Urinary bladder (tissue), 3 donors: ENCODE measurements at regions not wholly inside any gene's neighbourhood (a gene's known extent, or its start where the extent isn't known, plus 50 kb on each side); places are given as distances from the start of the nearest gene placed in this dataset.
"Not testable (repeated sequence)": the region's sequence is repeated elsewhere in the genome, so short reads cannot be mapped to it uniquely, and the experiment has no call there.

Experiments used
- DNase-seq: peaks from one replicate; pipeline ENCODE4 v3.0.0-alpha.2; 2015; ENCODE audit errors: extremely low spot score
- H3K27ac ChIP-seq: one replicate; pipeline ENCODE4 v1.5.1; 2013; ENCODE audit warnings: low read depth, mild to moderate bottlenecking, moderate library complexity
- H3K36me3 ChIP-seq: one replicate; pipeline ENCODE4 v1.6.1; 2013; ENCODE audit warnings: mild to moderate bottlenecking, moderate library complexity; ENCODE audit not compliant: insufficient read depth
- H3K4me1 ChIP-seq: one replicate; pipeline ENCODE4 v1.6.1; 2013; ENCODE audit warnings: mild to moderate bottlenecking, moderate library complexity; ENCODE audit not compliant: insufficient read depth
- H3K4me3 ChIP-seq: one replicate; pipeline ENCODE4 v1.5.1; 2013; ENCODE audit warnings: low read depth, low read length
- WGBS: extraction: QIAGEN DNeasy Blood & Tissue Kit; methylation state at CpG from one replicate; pipeline ENCODE4 v1.1.7; 2013; 5-methylcytosine and 5-hydroxymethylcytosine counted together
- donor health status: healthy with polysubstance abuse.
- donor health status: healthy.

- WGBS = 68% methylated on average over 2 of the region's 2 CpGs
- no peaks in the 10 kb centered on the region for H3K36me3 ChIP-seq
- no peaks in the 10 kb centered on the region for H3K4me1 ChIP-seq
- no peak for DNase-seq
- no peak overlapping the region for H3K27ac ChIP-seq
- H3K4me3 ChIP-seq = no peak overlapping the region
Measured at GRCh38 chr7:8809320-8809719, 375.9 kb downstream of the NXPH1 start.

GRCh38 chr7:8817448-8818036 is 384.1 kb downstream of the NXPH1 start:
- no peak for DNase-seq
- no peak overlapping the region for H3K27ac ChIP-seq
- no peaks in the 10 kb centered on the region for H3K36me3 ChIP-seq
- WGBS = 18% methylated on average over 3 of the region's 3 CpGs
- H3K4me1 ChIP-seq = no peaks in the 10 kb centered on the region
- H3K4me3 ChIP-seq = no peak overlapping the region

- WGBS = 77% methylated on average over 2 of the region's 2 CpGs
- H3K27ac ChIP-seq = no peak overlapping the region
- no peaks in the 10 kb centered on the region for H3K4me1 ChIP-seq
- DNase-seq = no peak
- H3K4me3 ChIP-seq = no peak overlapping the region
- no peaks in the 10 kb centered on the region for H3K36me3 ChIP-seq
Measured at GRCh38 chr7:8818406-8818805, 385.0 kb downstream of the NXPH1 start.

- H3K4me1 ChIP-seq = no peaks in the 10 kb centered on the region
- 70% methylated on average over 2 of the region's 2 CpGs for WGBS
- no peak overlapping the region for H3K4me3 ChIP-seq
- H3K36me3 ChIP-seq = no peaks in the 10 kb centered on the region
- no peak overlapping the region for H3K27ac ChIP-seq
- no peak for DNase-seq
Measured at GRCh38 chr7:8822595-8822994, 389.2 kb downstream of the NXPH1 start.

GRCh38 chr7:8823486-8823885 is 390.1 kb downstream of the NXPH1 start:
- no peaks in the 10 kb centered on the region for H3K4me1 ChIP-seq
- H3K36me3 ChIP-seq = no peaks in the 10 kb centered on the region
- no peak for DNase-seq
- WGBS = 82% methylated on average over 2 of the region's 2 CpGs
- H3K4me3 ChIP-seq = no peak overlapping the region
- H3K27ac ChIP-seq = no peak overlapping the region

GRCh38 chr7:8827329-8827728 is 393.9 kb downstream of the NXPH1 start:
- Histone ChIP-seq H3K27ac (no peak overlapping the region), H3K4me3 (no peak overlapping the region), H3K36me3 (no peaks in the 10 kb centered on the region), H3K4me1 (no peaks in the 10 kb centered on the region)
- WGBS = 36% methylated on average over 1 of the region's 1 CpG
- DNase-seq = no peak

- no peak for DNase-seq
- Histone ChIP-seq H3K4me3 (no peak overlapping the region), H3K27ac (no peak overlapping the region), H3K36me3 (no peaks in the 10 kb centered on the region), H3K4me1 (no peaks in the 10 kb centered on the region)
- 88% methylated on average over 4 of the region's 4 CpGs for WGBS
Measured at GRCh38 chr7:8829100-8829499, 395.7 kb downstream of the NXPH1 start.

GRCh38 chr7:8831376-8831775 is 398.0 kb downstream of the NXPH1 start:
- DNase-seq = no peak
- Histone ChIP-seq H3K4me3 (no peak overlapping the region), H3K27ac (no peak overlapping the region), H3K4me1 (no peaks in the 10 kb centered on the region), H3K36me3 (no peaks in the 10 kb centered on the region)
- WGBS = 65% methylated on average over 4 of the region's 4 CpGs

- H3K4me1 ChIP-seq = no peaks in the 10 kb centered on the region
- H3K36me3 ChIP-seq = no peaks in the 10 kb centered on the region
- H3K4me3 ChIP-seq = no peak overlapping the region
- DNase-seq = no peak
- H3K27ac ChIP-seq = no peak overlapping the region
- WGBS = 21% methylated on average over 6 of the region's 6 CpGs
Measured at GRCh38 chr7:8833355-8833754, 399.9 kb downstream of the NXPH1 start.

- DNase-seq = no peak
- H3K27ac ChIP-seq = no peak overlapping the region
- no peaks in the 10 kb centered on the region for H3K4me1 ChIP-seq
- H3K4me3 ChIP-seq = no peak overlapping the region
- H3K36me3 ChIP-seq = no peaks in the 10 kb centered on the region
Measured at GRCh38 chr7:8841171-8841570, 407.8 kb downstream of the NXPH1 start.

- Histone ChIP-seq H3K27ac (no peak overlapping the region), H3K4me1 (no peaks in the 10 kb centered on the region), H3K36me3 (no peaks in the 10 kb centered on the region), H3K4me3 (no peak overlapping the region)
- 82% methylated on average over 2 of the region's 2 CpGs for WGBS
- no peak for DNase-seq
Measured at GRCh38 chr7:8871716-8872115, 438.3 kb downstream of the NXPH1 start.

GRCh38 chr7:8881916-8882315 is 448.5 kb downstream of the NXPH1 start:
- WGBS = 31% methylated on average over 2 of the region's 2 CpGs
- no peak for DNase-seq
- H3K4me3 ChIP-seq = no peak overlapping the region
- no peak overlapping the region for H3K27ac ChIP-seq
- no peaks in the 10 kb centered on the region for H3K36me3 ChIP-seq
- H3K4me1 ChIP-seq = no peaks in the 10 kb centered on the region

GRCh38 chr7:8885480-8886000 is 452.1 kb downstream of the NXPH1 start:
- Histone ChIP-seq H3K27ac (no peak overlapping the region), H3K36me3 (no peaks in the 10 kb centered on the region), H3K4me3 (no peak overlapping the region), H3K4me1 (no peaks in the 10 kb centered on the region)
- DNase-seq = no peak

GRCh38 chr7:8890346-8890745 is 456.9 kb downstream of the NXPH1 start:
- H3K4me3 ChIP-seq, H3K36me3 ChIP-seq, H3K27ac ChIP-seq, H3K4me1 ChIP-seq, DNase-seq: not testable (repeated sequence)
- 92% methylated on average over 30 of the region's 30 CpGs for WGBS

GRCh38 chr7:8893775-8894174 is 460.4 kb downstream of the NXPH1 start:
- Histone ChIP-seq H3K4me1 (no peaks in the 10 kb centered on the region), H3K27ac (no peak overlapping the region), H3K4me3 (no peak overlapping the region), H3K36me3 (no peaks in the 10 kb centered on the region)
- WGBS = 50% methylated on average over 2 of the region's 2 CpGs
- DNase-seq = no peak
